HG03571 (cell line): ENCODE measurements at regions not wholly inside any gene's neighbourhood (a gene's known extent, or its start where the extent isn't known, plus 50 kb on each side); places are given as distances from the start of the nearest gene placed in this dataset.
"Not testable (repeated sequence)": the region's sequence is repeated elsewhere in the genome, so short reads cannot be mapped to it uniquely, and the experiment has no call there.

ENCODE experiments used
- ATAC-seq: cut with Tn5 transposase; IDR thresholded peaks from one replicate; pipeline ENCODE4 v1.9.1; 2021; ENCODE audit not compliant: unreplicated experiment

- ATAC-seq: not testable (repeated sequence)
Measured at GRCh38 chr15:84409357-84409756, 173.8 kb downstream of the GOLGA6L4 start.

- ATAC-seq: not testable (repeated sequence)
Measured at GRCh38 chr15:84421513-84422181, 179.2 kb upstream of the ZSCAN2 start.

DNA sequence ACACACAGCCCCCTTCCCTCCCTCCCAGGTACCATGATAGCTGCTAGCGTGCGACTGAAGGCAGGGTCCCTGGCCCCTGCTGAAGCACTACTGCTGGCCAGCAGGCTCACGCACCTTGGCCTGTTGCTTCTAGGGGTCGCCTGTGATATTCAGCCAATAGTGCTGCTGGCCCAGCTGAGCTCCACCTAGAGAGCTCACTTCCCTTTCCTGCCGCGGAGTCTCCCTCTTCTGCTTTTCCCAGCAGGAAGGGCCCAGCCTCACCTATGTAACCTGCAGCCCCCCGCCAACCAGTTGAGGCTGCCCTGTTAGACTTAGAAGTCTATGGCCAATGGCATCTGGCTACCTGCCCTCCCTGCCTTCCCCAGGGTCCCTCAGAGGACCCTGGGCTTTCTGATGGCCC lies 175.5 kb upstream of the ZSCAN2 start:
- ATAC-seq: not testable (repeated sequence)

GRCh38 chr15:84473305-84473877 lies 127.4 kb upstream of the ZSCAN2 start:
- not testable (repeated sequence) for ATAC-seq

DNA sequence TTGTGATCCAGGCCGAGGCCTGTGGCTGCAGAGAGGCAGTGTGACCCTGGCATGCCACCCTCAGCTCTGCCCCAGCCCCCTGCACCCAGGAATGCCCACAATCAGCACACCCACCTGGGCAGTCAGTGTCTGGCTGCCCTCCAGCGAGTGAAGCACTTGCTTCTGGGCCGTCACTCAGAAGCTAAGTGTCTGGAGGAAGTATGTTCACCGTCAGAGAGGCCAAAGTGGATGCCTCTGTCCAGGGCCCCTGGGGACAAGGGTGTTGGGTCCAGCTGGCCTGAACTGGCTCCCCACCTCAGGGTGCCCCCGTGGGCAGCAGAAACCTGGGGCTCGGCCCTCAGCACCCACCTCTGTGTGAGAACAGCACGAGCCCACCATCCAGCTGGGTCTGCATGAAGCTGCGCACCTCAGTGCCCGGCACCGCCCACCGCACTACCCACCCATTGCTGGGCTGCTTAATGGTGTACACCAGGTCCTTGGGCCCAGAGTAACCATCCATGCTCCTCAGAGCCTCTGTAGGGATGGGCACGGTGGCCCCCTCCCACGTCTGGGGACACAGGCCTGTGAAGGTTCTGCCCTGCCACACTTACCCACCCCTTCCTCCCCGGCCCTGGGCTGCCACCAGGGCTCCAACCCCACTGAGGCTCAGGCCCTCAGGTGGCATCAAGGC lies 124.3 kb upstream of the ZSCAN2 start:
- not testable (repeated sequence) for ATAC-seq

DNA sequence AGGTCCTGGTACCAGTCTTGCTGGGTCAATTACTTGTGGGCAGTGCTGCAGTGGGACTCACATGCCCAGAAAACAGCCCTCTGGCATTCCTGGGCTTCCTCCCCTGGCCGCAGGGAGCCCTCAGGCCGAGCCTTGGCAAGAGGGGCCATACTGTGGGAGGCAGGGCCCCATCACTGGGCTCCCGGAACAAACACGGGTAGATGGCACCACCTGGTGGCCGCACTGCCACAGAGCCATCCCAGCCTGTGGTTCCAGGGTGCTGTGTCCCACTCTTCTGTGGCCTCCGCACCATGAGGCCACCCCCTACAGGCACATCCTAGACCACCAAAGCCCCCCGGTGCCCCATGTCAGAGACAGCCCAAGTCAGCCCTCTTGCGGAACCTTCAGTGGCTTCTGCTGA lies 123.3 kb upstream of the ZSCAN2 start:
- peak; percentile 83 for ATAC-seq

- not testable (repeated sequence) for ATAC-seq
Measured at GRCh38 chr15:84480174-84480681, 120.6 kb upstream of the ZSCAN2 start.

GRCh38 chr15:84483859-84484258 lies 117.0 kb upstream of the ZSCAN2 start:
- ATAC-seq: not testable (repeated sequence)

DNA sequence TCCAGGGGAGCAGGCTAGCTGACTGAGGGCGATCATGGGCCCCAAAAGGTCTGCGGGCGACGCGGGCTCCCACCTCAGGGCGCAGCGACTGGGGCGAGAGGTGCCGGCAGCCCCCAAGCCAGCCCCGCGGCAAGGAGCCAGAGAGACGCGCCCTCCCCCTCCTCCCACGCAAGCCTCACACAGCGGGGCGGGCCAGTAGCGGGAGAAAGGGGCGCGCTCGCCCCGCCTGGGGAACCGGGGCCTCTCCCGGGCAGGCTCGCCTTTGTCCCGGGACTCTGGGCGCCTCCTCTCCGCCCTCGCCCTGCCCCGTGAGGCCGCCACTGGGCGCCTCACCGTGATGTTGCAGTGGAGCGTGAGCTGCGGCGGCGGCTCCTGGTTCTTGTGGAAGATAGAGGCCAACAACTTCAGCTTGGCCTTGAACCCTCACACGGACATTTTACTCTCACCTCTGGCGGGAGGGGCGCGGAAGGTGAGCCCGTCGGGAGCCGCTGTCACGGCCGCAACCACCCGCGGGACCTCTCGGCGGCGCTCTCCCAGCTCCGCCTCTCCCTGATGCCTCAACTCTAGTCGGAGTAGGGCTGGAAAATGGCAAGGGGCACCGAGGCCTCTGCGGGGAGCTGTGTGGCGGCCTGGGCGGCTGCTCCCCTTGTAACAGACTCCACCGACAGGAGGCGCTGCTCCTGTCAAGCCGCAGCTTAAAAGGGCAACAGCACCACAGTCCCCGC lies 100.5 kb upstream of the ZSCAN2 start:
- ATAC-seq: not testable (repeated sequence)

GRCh38 chr15:84503101-84503500 lies 97.7 kb upstream of the ZSCAN2 start:
- ATAC-seq: not testable (repeated sequence)

- ATAC-seq: not testable (repeated sequence)
Measured at GRCh38 chr15:84505552-84505951, 95.3 kb upstream of the ZSCAN2 start.

GRCh38 chr15:84512324-84512723 lies 88.5 kb upstream of the ZSCAN2 start:
- ATAC-seq: not testable (repeated sequence)

DNA sequence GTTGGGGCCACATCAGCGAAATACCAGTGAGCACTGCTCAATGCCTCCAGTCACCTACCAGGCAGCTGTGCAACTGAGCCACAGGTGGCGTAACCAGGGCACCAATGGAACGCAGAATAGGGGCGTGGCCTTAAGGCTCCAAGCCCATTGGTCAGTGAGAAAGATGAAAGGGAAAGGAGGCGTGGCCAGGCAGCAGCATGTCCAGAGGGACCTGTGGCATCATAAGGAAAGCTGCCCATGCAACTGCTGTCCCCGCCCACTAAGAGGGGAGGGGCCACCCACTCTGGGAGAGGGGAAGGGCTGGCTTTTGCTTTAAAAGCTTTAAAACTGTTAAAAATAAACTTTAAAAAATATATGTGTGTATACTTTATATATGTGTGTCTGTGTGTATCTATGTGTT lies 84.0 kb upstream of the ZSCAN2 start:
- ATAC-seq: not testable (repeated sequence)

DNA sequence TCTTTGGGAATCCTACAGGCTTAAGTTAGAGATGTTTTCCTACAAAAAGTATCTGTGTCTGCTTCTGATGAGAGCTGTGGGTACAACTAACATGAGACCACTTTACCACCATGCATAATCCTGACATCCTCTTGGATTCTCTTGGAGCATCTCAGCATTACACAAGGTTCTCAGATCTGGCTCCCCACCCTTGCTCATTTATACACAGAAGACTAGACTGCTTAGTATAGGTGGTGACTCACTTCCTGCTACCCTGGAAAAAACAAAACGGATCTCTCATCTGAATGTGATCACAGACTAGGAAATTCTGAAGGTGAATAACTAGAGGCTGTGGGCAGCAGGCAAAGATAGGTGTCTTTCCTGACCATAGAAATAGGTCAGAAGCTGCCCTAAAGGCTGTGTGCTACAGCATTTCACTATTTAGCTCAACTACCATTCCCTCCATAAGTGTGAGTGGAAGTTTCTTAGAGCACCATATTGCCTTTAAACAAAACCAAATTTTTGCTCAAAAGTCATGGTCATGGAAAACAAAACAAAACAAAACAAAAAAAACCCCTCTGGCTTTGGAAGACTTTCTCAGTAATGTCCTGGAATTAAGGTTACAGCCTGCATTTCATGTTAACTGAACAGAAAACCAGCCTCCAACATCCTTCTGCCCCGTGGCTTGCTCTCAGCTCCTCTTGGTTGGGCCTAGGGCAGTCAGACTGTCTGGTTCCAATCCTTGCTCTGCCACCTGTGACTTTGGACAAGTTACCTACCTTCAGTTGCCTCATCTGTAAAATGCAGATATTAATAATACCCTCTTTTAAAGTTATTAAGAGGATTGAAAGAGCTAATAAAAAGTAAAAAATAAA lies 75.1 kb upstream of the ZSCAN2 start:
- not testable (repeated sequence) for ATAC-seq

GRCh38 chr15:84530751-84531150 lies 70.1 kb upstream of the ZSCAN2 start:
- not testable (repeated sequence) for ATAC-seq

GRCh38 chr15:84531223-84531622 lies 69.6 kb upstream of the ZSCAN2 start:
- ATAC-seq: not testable (repeated sequence)

DNA sequence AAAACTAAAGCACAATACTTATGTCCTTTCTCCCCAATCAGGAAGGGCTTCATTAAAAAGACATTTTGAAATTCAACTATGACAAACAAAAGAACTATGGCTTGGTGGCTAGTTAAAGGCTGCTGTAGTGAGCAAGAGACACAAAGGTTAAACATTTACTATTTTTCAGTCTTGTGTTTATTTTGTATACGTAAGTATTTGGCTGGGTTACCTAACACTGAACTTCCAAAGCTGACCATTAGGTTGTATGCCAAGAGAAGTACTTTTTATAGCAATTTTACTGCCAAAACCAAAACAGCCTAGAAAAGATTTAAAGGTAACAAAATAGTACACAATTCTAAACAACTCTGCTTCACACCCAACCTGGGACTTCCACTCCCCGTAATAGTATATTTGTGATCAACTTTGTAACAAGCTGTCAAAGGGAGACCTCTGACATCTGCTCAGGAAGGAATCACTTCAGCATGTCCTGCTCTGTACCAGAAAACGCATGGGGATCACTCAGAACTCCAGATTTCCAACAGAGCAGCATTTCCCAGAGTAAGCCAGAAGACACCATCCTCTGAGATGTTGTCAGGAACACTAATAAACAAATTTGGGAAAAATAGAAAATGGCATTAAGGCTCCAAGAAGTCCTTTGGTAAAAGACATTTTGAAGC lies 69.0 kb upstream of the ZSCAN2 start:
- not testable (repeated sequence) for ATAC-seq

DNA sequence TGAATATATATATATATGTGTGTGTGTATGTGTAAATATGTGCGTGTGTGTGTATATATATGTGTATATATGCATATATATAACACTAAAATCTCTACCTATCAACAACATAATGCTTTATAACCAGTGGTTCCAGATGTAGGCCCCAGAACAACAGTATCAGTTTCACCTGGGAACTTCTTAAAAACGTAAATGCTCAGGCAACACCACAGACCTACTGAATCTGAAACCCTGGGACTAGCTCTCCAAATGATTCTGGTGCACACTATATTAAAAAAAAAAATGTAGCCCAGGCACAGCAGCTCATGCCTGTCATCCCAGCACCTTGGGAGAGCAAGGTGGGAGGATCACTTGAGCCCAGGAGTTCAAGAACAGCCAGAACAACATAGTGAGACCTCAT lies 67.1 kb upstream of the ZSCAN2 start:
- ATAC-seq: not testable (repeated sequence)

- not testable (repeated sequence) for ATAC-seq
Measured at GRCh38 chr15:84534561-84535235, 66.1 kb upstream of the ZSCAN2 start.
